HCT116 (cell line): ENCODE measurements at regions not wholly inside any gene's neighbourhood (a gene's known extent, or its start where the extent isn't known, plus 50 kb on each side); places are given as distances from the start of the nearest gene placed in this dataset.

ENCODE experiments used
- ATAC-seq: fragments of 200-7000 bp; cut with Tn5 transposase; 2 replicates; pipeline ENCODE4 v1.9.1; 2020; ENCODE audit warnings: mild to moderate bottlenecking, moderate library complexity
- BruUV-seq: library from RNA; stranded (reverse); fragments of 400-500 nt; replicated peaks from 2 replicates; lab custom pipeline; 2021; lab: Mats Ljungman, UMichigan
- CTCF ChIA-PET: fragments of 300-600 bp; sonication (Branson Sonifier 250); formaldehyde crosslinking; loops from one replicate; lab custom pipeline; 2021; ENCODE audit warnings: antibody characterized with exemption; lab: Charles Lee
- POLR2A ChIA-PET: fragments of 300-600, 350-600 bp; sonication (Branson Sonifier 250); formaldehyde crosslinking; loops from one replicate; lab custom pipeline; 2021; ENCODE audit warnings: antibody characterized with exemption; lab: Charles Lee
- RAD21 ChIA-PET, 2 experiments: fragments of 300-600 bp; sonication (Branson Sonifier 250); formaldehyde crosslinking; loops; one replicate each; lab custom pipeline; 2023; ENCODE audit warnings: low total read pairs in 2 of 2; ENCODE audit not compliant: uncharacterized antibody in 2 of 2, unreplicated experiment in 2 of 2, low non-redundant PET in 1 of 2; lab: Charles Lee
- DNase-seq: peaks from one replicate; pipeline ENCODE4 v3.0.0-alpha.2; 2010; ENCODE audit warnings: low read depth, low spot score
- H2AFZ ChIP-seq: fragments of 200-600 bp; shearing (Covaris generic), sonication (generic); 2 replicates; pipeline ENCODE4 v1.6.1; 2017; ENCODE audit warnings: low read depth, mixed run types, mixed read lengths, antibody characterized with exemption, low read length; ENCODE audit not compliant: poor library complexity, severe bottlenecking
- H3K27ac ChIP-seq: 2 replicates; pipeline ENCODE4 v1.5.1; 2012; ENCODE audit warnings: low read depth, low read length
- H3K27me3 ChIP-seq: fragments of 200-600 bp; sonication (generic); 2 replicates; pipeline ENCODE4 v1.6.1; 2016; ENCODE audit warnings: mixed run types, low read length, mixed read lengths; ENCODE audit not compliant: insufficient read depth
- H3K36me3 ChIP-seq, 2 experiments: fragments of 200-500 bp in 1 of 2; fragments of 200-600 bp in 1 of 2; sonication (Bioruptor generic) in 1 of 2; sonication (generic) in 1 of 2; 2 replicates each; pipeline versions ENCODE4 v1.5.1 to v1.6.1; 2014 to 2016; ENCODE audit warnings: low read length in 2 of 2, inconsistent platforms in 1 of 2, mixed read lengths in 1 of 2, mixed run types in 1 of 2; ENCODE audit not compliant: insufficient read depth in 2 of 2, control insufficient read depth in 1 of 2
- H3K4me1 ChIP-seq, 2 experiments: fragments of 200-600 bp in 1 of 2; sonication (generic) in 1 of 2; 2 replicates each; pipeline versions ENCODE4 v1.5.1 to v1.6.1; 2012 to 2017; ENCODE audit warnings: low read length in 2 of 2, inconsistent platforms in 1 of 2, mild to moderate bottlenecking in 1 of 2, mixed read lengths in 1 of 2, mixed run types in 1 of 2, moderate library complexity in 1 of 2; ENCODE audit not compliant: insufficient read depth in 2 of 2, control insufficient read depth in 1 of 2
- H3K4me2 ChIP-seq: fragments of 200-600 bp; sonication (generic); 2 replicates; pipeline ENCODE4 v1.6.1; 2017; ENCODE audit warnings: mixed run types, low read length, mixed read lengths
- H3K4me3 ChIP-seq, 2 experiments: fragments of 200-600 bp in 1 of 2; sonication (generic) in 1 of 2; replicated peaks in 1 of 2; 2 replicates each; pipeline ENCODE4 v1.5.1; 2011 to 2016; ENCODE audit warnings: low read length in 2 of 2, control low read depth in 1 of 2, low read depth in 1 of 2, mild to moderate bottlenecking in 1 of 2, mixed read lengths in 1 of 2, mixed run types in 1 of 2
- H3K79me2 ChIP-seq: fragments of 200-600 bp; sonication (generic); 2 replicates; pipeline ENCODE4 v1.6.1; 2017; ENCODE audit warnings: mild to moderate bottlenecking, mixed run types, low read length, moderate library complexity, mixed read lengths; ENCODE audit not compliant: insufficient read depth
- H3K9ac ChIP-seq: fragments of 200-600 bp; sonication (generic); 2 replicates; pipeline ENCODE4 v1.6.1; 2016; ENCODE audit warnings: low read length, mixed read lengths
- H3K9me2 ChIP-seq: fragments of 200-600 bp; sonication (generic), shearing (Covaris generic); 2 replicates; pipeline ENCODE4 v1.6.1; 2017; ENCODE audit warnings: mixed run types, mild to moderate bottlenecking, moderate library complexity; ENCODE audit not compliant: insufficient read depth
- H3K9me3 ChIP-seq, 2 experiments: fragments of 200-500 bp in 1 of 2; fragments of 200-600 bp in 1 of 2; sonication (Bioruptor generic) in 1 of 2; sonication (generic) in 1 of 2; 2 replicates each; pipeline ENCODE4 v1.6.1; 2014 to 2017; ENCODE audit warnings: low read length in 2 of 2, mixed read lengths in 2 of 2, inconsistent platforms in 1 of 2, low read depth in 1 of 2, mild to moderate bottlenecking in 1 of 2, mixed run types in 1 of 2, moderate library complexity in 1 of 2; ENCODE audit not compliant: control insufficient read depth in 1 of 2, insufficient read depth in 1 of 2
- H4K20me1 ChIP-seq: fragments of 200-600 bp; sonication (generic), shearing (Covaris generic); 2 replicates; pipeline ENCODE4 v1.6.1; 2017; ENCODE audit warnings: mixed run types, mild to moderate bottlenecking, moderate library complexity; ENCODE audit not compliant: insufficient read depth
- CBX3 ChIP-seq: IDR thresholded peaks from 2 replicates; pipeline ENCODE4 v1.6.1; 2012; ENCODE audit warnings: low read depth
- EZH2 ChIP-seq: fragments of 200-600 bp; sonication (generic); IDR thresholded peaks from 2 replicates; pipeline ENCODE4 v1.6.1; 2017; ENCODE audit warnings: antibody characterized with exemption, mixed run types
- POLR2AphosphoS5 ChIP-seq: IDR thresholded peaks from 2 replicates; pipeline ENCODE4 v1.6.1; 2011; ENCODE audit warnings: mild to moderate bottlenecking, low read depth, low read length, moderate library complexity
- SIN3A ChIP-seq: IDR thresholded peaks from 2 replicates; pipeline ENCODE4 v1.6.1; 2012; ENCODE audit warnings: low read depth
- YY1 ChIP-seq: IDR thresholded peaks from 2 replicates; pipeline ENCODE4 v1.6.1; 2011; ENCODE audit warnings: low read length, low read depth, moderate library complexity, mild to moderate bottlenecking; ENCODE audit not compliant: insufficient replicate concordance; ENCODE audit errors: extremely low read depth
- ZFX ChIP-seq: fragments of 450-650 bp; IDR thresholded peaks from 2 replicates; pipeline ENCODE4 v1.6.1; 2017
- ZNF274 ChIP-seq: fragments of 200-500 bp; sonication (Bioruptor generic); IDR thresholded peaks from 2 replicates; pipeline ENCODE4 v1.6.1; 2014; ENCODE audit warnings: mild to moderate bottlenecking, low read depth, low read length, inconsistent platforms
- intact Hi-C: fragments of 100-400 bp; cut with micrococcal nuclease; formaldehyde crosslinking; loops from 2 replicates; pipeline ENCODE4 v1.10.0; 2022
- TF ChIP-seq, protein P1 (sequence below): IDR thresholded peaks from 2 replicates; pipeline ENCODE4 v1.6.1; 2012; ENCODE audit warnings: low read depth
- TF ChIP-seq, protein P2 (sequence below): IDR thresholded peaks from 2 replicates; pipeline ENCODE4 v1.6.1; 2011; ENCODE audit warnings: mild to moderate bottlenecking, low read length, moderate library complexity; ENCODE audit not compliant: insufficient replicate concordance; ENCODE audit errors: extremely low read depth

DNA sequence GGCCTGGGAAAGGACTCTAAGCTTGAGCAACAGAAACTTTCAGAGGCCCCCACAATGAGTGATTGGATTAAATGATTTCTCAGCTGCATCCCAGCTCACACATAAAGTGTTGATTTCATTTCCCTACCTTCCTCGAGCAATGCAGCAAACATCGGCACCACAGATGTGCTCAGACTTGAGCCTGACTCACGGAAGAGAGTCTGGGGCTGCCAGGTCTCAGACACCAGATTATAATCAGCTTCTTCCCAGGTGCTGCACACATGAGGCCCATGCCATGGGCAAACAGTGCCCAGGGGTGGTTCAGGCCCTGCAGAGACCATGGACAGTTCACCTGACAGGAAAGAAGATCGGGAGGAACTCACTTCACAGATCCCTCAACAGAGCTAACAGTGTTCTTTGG lies 226.6 kb upstream of the TENM4 start (continued):
- TF ChIP-seq, protein P1, sequence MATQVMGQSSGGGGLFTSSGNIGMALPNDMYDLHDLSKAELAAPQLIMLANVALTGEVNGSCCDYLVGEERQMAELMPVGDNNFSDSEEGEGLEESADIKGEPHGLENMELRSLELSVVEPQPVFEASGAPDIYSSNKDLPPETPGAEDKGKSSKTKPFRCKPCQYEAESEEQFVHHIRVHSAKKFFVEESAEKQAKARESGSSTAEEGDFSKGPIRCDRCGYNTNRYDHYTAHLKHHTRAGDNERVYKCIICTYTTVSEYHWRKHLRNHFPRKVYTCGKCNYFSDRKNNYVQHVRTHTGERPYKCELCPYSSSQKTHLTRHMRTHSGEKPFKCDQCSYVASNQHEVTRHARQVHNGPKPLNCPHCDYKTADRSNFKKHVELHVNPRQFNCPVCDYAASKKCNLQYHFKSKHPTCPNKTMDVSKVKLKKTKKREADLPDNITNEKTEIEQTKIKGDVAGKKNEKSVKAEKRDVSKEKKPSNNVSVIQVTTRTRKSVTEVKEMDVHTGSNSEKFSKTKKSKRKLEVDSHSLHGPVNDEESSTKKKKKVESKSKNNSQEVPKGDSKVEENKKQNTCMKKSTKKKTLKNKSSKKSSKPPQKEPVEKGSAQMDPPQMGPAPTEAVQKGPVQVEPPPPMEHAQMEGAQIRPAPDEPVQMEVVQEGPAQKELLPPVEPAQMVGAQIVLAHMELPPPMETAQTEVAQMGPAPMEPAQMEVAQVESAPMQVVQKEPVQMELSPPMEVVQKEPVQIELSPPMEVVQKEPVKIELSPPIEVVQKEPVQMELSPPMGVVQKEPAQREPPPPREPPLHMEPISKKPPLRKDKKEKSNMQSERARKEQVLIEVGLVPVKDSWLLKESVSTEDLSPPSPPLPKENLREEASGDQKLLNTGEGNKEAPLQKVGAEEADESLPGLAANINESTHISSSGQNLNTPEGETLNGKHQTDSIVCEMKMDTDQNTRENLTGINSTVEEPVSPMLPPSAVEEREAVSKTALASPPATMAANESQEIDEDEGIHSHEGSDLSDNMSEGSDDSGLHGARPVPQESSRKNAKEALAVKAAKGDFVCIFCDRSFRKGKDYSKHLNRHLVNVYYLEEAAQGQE = no peak
- TF ChIP-seq, all 23 proteins: peak for 0

DNA sequence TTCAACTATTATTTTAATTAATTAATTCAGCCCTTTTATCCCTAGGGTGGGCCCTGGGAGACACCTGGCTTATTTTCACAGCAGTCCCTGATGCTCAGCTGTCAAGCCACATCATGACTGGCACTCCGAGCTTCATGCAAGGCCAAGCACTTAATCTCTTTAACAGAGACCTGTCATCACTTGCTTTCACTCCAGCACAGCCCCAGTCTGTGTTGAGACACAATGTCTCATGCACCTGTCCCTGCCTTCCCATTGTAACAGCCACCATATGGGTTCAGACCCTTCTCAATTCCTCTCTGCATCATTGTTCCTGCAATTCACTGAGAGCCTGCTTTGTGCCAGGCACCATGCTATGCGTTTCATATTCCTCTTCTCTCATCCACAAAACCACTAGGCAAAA lies 222.2 kb upstream of the TENM4 start:
- no peak overlapping the region for H3K9ac ChIP-seq
- TF ChIP-seq POLR2AphosphoS5 = no peak
- no peak for TF ChIP-seq ZNF274
- no peak for TF ChIP-seq ZFX
- TF ChIP-seq SIN3A = no peak
- TF ChIP-seq CBX3 = no peak
- TF ChIP-seq, protein P2, sequence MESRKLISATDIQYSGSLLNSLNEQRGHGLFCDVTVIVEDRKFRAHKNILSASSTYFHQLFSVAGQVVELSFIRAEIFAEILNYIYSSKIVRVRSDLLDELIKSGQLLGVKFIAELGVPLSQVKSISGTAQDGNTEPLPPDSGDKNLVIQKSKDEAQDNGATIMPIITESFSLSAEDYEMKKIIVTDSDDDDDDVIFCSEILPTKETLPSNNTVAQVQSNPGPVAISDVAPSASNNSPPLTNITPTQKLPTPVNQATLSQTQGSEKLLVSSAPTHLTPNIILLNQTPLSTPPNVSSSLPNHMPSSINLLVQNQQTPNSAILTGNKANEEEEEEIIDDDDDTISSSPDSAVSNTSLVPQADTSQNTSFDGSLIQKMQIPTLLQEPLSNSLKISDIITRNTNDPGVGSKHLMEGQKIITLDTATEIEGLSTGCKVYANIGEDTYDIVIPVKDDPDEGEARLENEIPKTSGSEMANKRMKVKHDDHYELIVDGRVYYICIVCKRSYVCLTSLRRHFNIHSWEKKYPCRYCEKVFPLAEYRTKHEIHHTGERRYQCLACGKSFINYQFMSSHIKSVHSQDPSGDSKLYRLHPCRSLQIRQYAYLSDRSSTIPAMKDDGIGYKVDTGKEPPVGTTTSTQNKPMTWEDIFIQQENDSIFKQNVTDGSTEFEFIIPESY = no peak
- TF ChIP-seq EZH2 = no peak
- no peak for TF ChIP-seq YY1
- H3K79me2 ChIP-seq = no peaks in the 10 kb centered on the region
- no peaks in the 10 kb centered on the region for H3K4me1 ChIP-seq
- no TSS peak for BruUV-seq
- H3K4me2 ChIP-seq = no peak overlapping the region
- CTCF ChIA-PET = no interaction called here
- H3K27ac ChIP-seq = no peak overlapping the region
- no peak for DNase-seq
- POLR2A ChIA-PET = no interaction called here
- intact Hi-C loops = no loop called here
- H3K27me3 ChIP-seq = no peaks in the 10 kb centered on the region
- H3K36me3 ChIP-seq = no peaks in the 10 kb centered on the region
- no peak overlapping the region for H3K4me3 ChIP-seq
- no peaks in the 10 kb centered on the region for H3K9me2 ChIP-seq
- RAD21 ChIA-PET = no interaction called here
- ATAC-seq = no peak
- H2AFZ ChIP-seq = no peak overlapping the region
- H4K20me1 ChIP-seq = no peaks in the 10 kb centered on the region
- H3K9me3 ChIP-seq = peaks cover 0 to 5% of the 10 kb centered on the region in 2 experiments; a peak in 1 of 4 replicates
